ENCODE measurements at regions not wholly inside any gene's neighbourhood (a gene's known extent, or its start where the extent isn't known, plus 50 kb on each side); places are given as distances from the start of the nearest gene placed in this dataset.

- CTCF ChIA-PET = no interaction called here
- H3K27me3 Mint-ChIP-seq = peaks cover 0 to 4% of the 10 kb centered on the region in 2 donors
- Histone ChIP-seq H3K4me1 (ENCODE audit: control insufficient read depth in 1 of 2, extremely low read depth in 1 of 2, insufficient read depth in 2 of 2, low read length in 2 of 2) (no peaks in the 10 kb centered on the region), H3K4me3 (ENCODE audit: control insufficient read depth in 1 of 2, extremely low read depth in 1 of 2, low read length in 1 of 2) (no peak overlapping the region), H3K27me3 (replicated peaks in 1 of 2; ENCODE audit: control insufficient read depth in 2 of 2, extremely low read depth in 1 of 2, insufficient read depth in 2 of 2, low read length in 1 of 2) (no peaks in the 10 kb centered on the region), H3K36me3 (ENCODE audit: control insufficient read depth in 2 of 2, extremely low read depth in 1 of 2, insufficient read depth in 1 of 2, low read length in 1 of 2) (no peaks in the 10 kb centered on the region), H3K9me3 (no peaks in the 10 kb centered on the region), H3K27ac (ENCODE audit: low read length) (no peak overlapping the region)
- H3K4me1 Mint-ChIP-seq = no peaks in the 10 kb centered on the region
- POLR2A ChIA-PET = no interaction called here
- H3K4me3 Mint-ChIP-seq = no peak overlapping the region
- H3K36me3 Mint-ChIP-seq = no peaks in the 10 kb centered on the region
- ATAC-seq (replicated peaks in 1 of 4) (no peak), DNase-seq (no peak)
- H3K27ac Mint-ChIP-seq = no peak overlapping the region
- H3K9me3 Mint-ChIP-seq = no peaks in the 10 kb centered on the region
Measured at GRCh38 chr4:173475751-173476150, 54.3 kb downstream of the HAND2 start.

- Mint-ChIP-seq H3K4me1 (no peaks in the 10 kb centered on the region), H3K27ac (no peak overlapping the region), H3K36me3 (no peaks in the 10 kb centered on the region), H3K9me3 (no peaks in the 10 kb centered on the region), H3K27me3 (peaks cover 7 to 9% of the 10 kb centered on the region in 2 donors), H3K4me3 (no peak overlapping the region)
- WGBS (ENCODE audit: insufficient coverage) = no CpG with 5 or more reads among the region's 7 CpGs
- Histone ChIP-seq H3K4me3 (ENCODE audit: control insufficient read depth in 1 of 2, extremely low read depth in 1 of 2, low read length in 1 of 2) (no peak overlapping the region), H3K36me3 (ENCODE audit: control insufficient read depth in 2 of 2, extremely low read depth in 1 of 2, insufficient read depth in 1 of 2, low read length in 1 of 2) (no peaks in the 10 kb centered on the region), H3K4me1 (ENCODE audit: control insufficient read depth in 1 of 2, extremely low read depth in 1 of 2, insufficient read depth in 2 of 2, low read length in 2 of 2) (no peaks in the 10 kb centered on the region), H3K27ac (ENCODE audit: low read length) (no peak overlapping the region), H3K27me3 (replicated peaks in 1 of 2; ENCODE audit: control insufficient read depth in 2 of 2, extremely low read depth in 1 of 2, insufficient read depth in 2 of 2, low read length in 1 of 2) (no peaks in the 10 kb centered on the region), H3K9me3 (no peaks in the 10 kb centered on the region)
- ChIA-PET CTCF (no interaction called here), POLR2A (no interaction called here)
- ATAC-seq (replicated peaks in 1 of 4) (no peak), DNase-seq (no peak)
Measured at GRCh38 chr4:173469622-173470021, 60.4 kb downstream of the HAND2 start.

- Mint-ChIP-seq H3K27ac (no peak overlapping the region), H3K27me3 (peaks cover 7 to 9% of the 10 kb centered on the region in 2 donors), H3K4me3 (no peak overlapping the region), H3K36me3 (no peaks in the 10 kb centered on the region), H3K9me3 (no peaks in the 10 kb centered on the region), H3K4me1 (no peaks in the 10 kb centered on the region)
- Histone ChIP-seq H3K27ac (ENCODE audit: low read length) (no peak overlapping the region), H3K4me3 (ENCODE audit: control insufficient read depth in 1 of 2, extremely low read depth in 1 of 2, low read length in 1 of 2) (no peak overlapping the region), H3K27me3 (replicated peaks in 1 of 2; ENCODE audit: control insufficient read depth in 2 of 2, extremely low read depth in 1 of 2, insufficient read depth in 2 of 2, low read length in 1 of 2) (no peaks in the 10 kb centered on the region), H3K9me3 (no peaks in the 10 kb centered on the region), H3K36me3 (ENCODE audit: control insufficient read depth in 2 of 2, extremely low read depth in 1 of 2, insufficient read depth in 1 of 2, low read length in 1 of 2) (no peaks in the 10 kb centered on the region), H3K4me1 (ENCODE audit: control insufficient read depth in 1 of 2, extremely low read depth in 1 of 2, insufficient read depth in 2 of 2, low read length in 2 of 2) (no peaks in the 10 kb centered on the region)
- CTCF ChIA-PET = no interaction called here
- no peak for ATAC-seq (replicated peaks in 1 of 4)
- POLR2A ChIA-PET = no interaction called here
- DNase-seq = no peak
Measured at GRCh38 chr4:173468314-173468713, 61.7 kb downstream of the HAND2 start.

GRCh38 chr4:173466101-173466500, 63.9 kb downstream of the HAND2 start:
- no peaks in the 10 kb centered on the region for H3K9me3 Mint-ChIP-seq
- DNase-seq (no peak), ATAC-seq (replicated peaks in 1 of 4) (no peak)
- H3K4me3 Mint-ChIP-seq = no peak overlapping the region
- H3K4me3 ChIP-seq (ENCODE audit: control insufficient read depth in 1 of 2, extremely low read depth in 1 of 2, low read length in 1 of 2) = no peak overlapping the region
- no peak overlapping the region for H3K27ac ChIP-seq (ENCODE audit: low read length)
- H3K27me3 ChIP-seq (replicated peaks in 1 of 2; ENCODE audit: control insufficient read depth in 2 of 2, extremely low read depth in 1 of 2, insufficient read depth in 2 of 2, low read length in 1 of 2) = no peaks in the 10 kb centered on the region
- no peaks in the 10 kb centered on the region for H3K4me1 Mint-ChIP-seq
- ChIA-PET POLR2A (no interaction called here), CTCF (no interaction called here)
- no peaks in the 10 kb centered on the region for H3K9me3 ChIP-seq
- no CpG with 5 or more reads among the region's 2 CpGs for whole genome bisulfite sequencing (ENCODE audit: insufficient coverage)
- no peaks in the 10 kb centered on the region for H3K36me3 ChIP-seq (ENCODE audit: control insufficient read depth in 2 of 2, extremely low read depth in 1 of 2, insufficient read depth in 1 of 2, low read length in 1 of 2)
- H3K36me3 Mint-ChIP-seq = no peaks in the 10 kb centered on the region
- no peaks in the 10 kb centered on the region for H3K4me1 ChIP-seq (ENCODE audit: control insufficient read depth in 1 of 2, extremely low read depth in 1 of 2, insufficient read depth in 2 of 2, low read length in 2 of 2)
- no peak overlapping the region for H3K27ac Mint-ChIP-seq
- peaks cover 3 to 9% of the 10 kb centered on the region in 2 donors for H3K27me3 Mint-ChIP-seq

DNA sequence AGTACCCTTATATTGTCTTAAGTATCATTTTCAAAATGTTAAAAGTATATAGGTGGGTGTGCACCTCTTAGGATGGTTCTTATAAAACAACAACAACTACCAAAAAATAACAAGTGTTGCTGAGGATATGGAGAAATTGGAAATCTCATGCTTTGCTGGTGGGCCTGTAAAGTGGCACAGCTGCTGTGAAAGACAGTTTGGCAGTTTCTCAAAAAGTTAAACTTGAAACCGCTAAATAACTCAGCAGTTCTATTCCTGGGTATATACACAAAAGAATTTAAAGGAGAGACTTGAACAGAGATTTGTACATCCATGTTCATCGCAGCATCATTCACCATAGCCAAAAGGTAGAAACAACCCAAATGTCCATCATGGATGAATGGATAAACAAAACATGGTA, 65.5 kb downstream of the HAND2 start:
- ChIA-PET CTCF (no interaction called here), POLR2A (no interaction called here)
- DNase-seq = no peak
- no CpG with 5 or more reads among the region's 2 CpGs for WGBS (ENCODE audit: insufficient coverage)
- Mint-ChIP-seq H3K9me3 (no peaks in the 10 kb centered on the region), H3K4me3 (no peak overlapping the region), H3K36me3 (no peaks in the 10 kb centered on the region), H3K27ac (no peak overlapping the region), H3K27me3 (peaks cover 0 to 4% of the 10 kb centered on the region in 2 donors), H3K4me1 (no peaks in the 10 kb centered on the region)
- H3K4me1 ChIP-seq (ENCODE audit: control insufficient read depth in 1 of 2, extremely low read depth in 1 of 2, insufficient read depth in 2 of 2, low read length in 2 of 2) = no peaks in the 10 kb centered on the region
- H3K36me3 ChIP-seq (ENCODE audit: control insufficient read depth in 2 of 2, extremely low read depth in 1 of 2, insufficient read depth in 1 of 2, low read length in 1 of 2) = no peaks in the 10 kb centered on the region
- H3K4me3 ChIP-seq (ENCODE audit: control insufficient read depth in 1 of 2, extremely low read depth in 1 of 2, low read length in 1 of 2) = no peak overlapping the region
- no peaks in the 10 kb centered on the region for H3K9me3 ChIP-seq
- H3K27ac ChIP-seq (ENCODE audit: low read length) = no peak overlapping the region
- H3K27me3 ChIP-seq (replicated peaks in 1 of 2; ENCODE audit: control insufficient read depth in 2 of 2, extremely low read depth in 1 of 2, insufficient read depth in 2 of 2, low read length in 1 of 2) = no peaks in the 10 kb centered on the region
- no peak for ATAC-seq (replicated peaks in 1 of 4)

DNA sequence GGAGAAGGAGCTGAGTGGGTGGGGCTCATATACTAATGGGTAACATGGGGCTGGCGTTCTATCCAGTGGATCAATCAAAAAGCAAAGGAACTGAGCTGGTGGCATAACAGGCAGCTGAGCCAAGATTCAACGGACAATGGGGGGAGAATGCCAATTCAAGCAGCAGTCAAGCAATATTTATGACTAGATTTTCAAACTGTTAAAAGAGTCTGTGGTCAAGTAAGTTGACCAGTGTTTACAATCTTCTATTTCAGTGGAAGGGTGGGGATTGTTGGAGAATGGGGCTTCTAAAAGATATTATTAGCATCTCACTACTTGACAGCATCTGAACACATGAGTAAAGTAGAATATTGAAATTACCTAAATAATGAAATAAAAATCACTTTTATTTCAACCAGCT, 64.9 kb upstream of the SCRG1 start:
- Mint-ChIP-seq H3K4me1 (no peaks in the 10 kb centered on the region), H3K9me3 (no peaks in the 10 kb centered on the region), H3K27ac (no peak overlapping the region), H3K36me3 (no peaks in the 10 kb centered on the region), H3K4me3 (no peak overlapping the region), H3K27me3 (peaks cover 0 to 4% of the 10 kb centered on the region in 2 donors)
- Histone ChIP-seq H3K27ac (ENCODE audit: low read length) (no peak overlapping the region), H3K27me3 (replicated peaks in 1 of 2; ENCODE audit: control insufficient read depth in 2 of 2, extremely low read depth in 1 of 2, insufficient read depth in 2 of 2, low read length in 1 of 2) (no peaks in the 10 kb centered on the region), H3K4me1 (ENCODE audit: control insufficient read depth in 1 of 2, extremely low read depth in 1 of 2, insufficient read depth in 2 of 2, low read length in 2 of 2) (no peaks in the 10 kb centered on the region), H3K4me3 (ENCODE audit: control insufficient read depth in 1 of 2, extremely low read depth in 1 of 2, low read length in 1 of 2) (no peak overlapping the region), H3K36me3 (ENCODE audit: control insufficient read depth in 2 of 2, extremely low read depth in 1 of 2, insufficient read depth in 1 of 2, low read length in 1 of 2) (no peaks in the 10 kb centered on the region), H3K9me3 (no peaks in the 10 kb centered on the region)
- CTCF ChIA-PET = no interaction called here
- DNase-seq (no peak), ATAC-seq (replicated peaks in 1 of 4) (no peak)
- POLR2A ChIA-PET = interaction anchor here in 1 of 2 donors (0.5 kb wide), 1 partner anchor 78 kb away, joined by 5 read pairs; no protein-coding TSS in a partner anchor
- WGBS (ENCODE audit: insufficient coverage) = 95% methylated on average over 2 of the region's 2 CpGs

DNA sequence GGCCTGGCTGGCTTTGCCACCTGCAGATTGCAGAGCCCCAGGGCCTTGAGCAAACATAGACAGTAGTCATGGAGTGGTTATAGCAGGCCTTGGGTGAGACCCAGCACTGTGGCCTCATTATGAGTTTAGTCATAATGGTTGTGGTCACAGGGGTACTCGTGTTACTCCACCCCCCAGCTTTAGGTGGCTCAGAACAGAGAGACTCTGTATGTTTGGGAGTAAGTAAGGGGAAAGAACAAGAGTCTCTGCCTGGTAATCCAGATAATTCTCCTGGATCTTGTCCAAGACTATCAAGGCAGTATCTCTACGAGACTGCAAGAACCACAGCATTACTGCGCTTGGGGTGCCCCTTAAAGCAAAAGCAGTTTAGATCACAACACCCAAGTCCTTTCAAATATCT, 62.3 kb upstream of the SCRG1 start:
- no peak overlapping the region for H3K4me3 ChIP-seq (ENCODE audit: control insufficient read depth in 1 of 2, extremely low read depth in 1 of 2, low read length in 1 of 2)
- no peaks in the 10 kb centered on the region for H3K27me3 ChIP-seq (replicated peaks in 1 of 2; ENCODE audit: control insufficient read depth in 2 of 2, extremely low read depth in 1 of 2, insufficient read depth in 2 of 2, low read length in 1 of 2)
- Mint-ChIP-seq H3K4me1 (no peaks in the 10 kb centered on the region), H3K9me3 (no peaks in the 10 kb centered on the region), H3K27ac (no peak overlapping the region), H3K4me3 (no peak overlapping the region), H3K36me3 (no peaks in the 10 kb centered on the region), H3K27me3 (no peaks in the 10 kb centered on the region)
- CTCF ChIA-PET = interaction anchor here in 1 of 2 donors (0.5 kb wide), 1 partner anchor 457 kb away, joined by 3 read pairs; no protein-coding TSS in a partner anchor
- no peaks in the 10 kb centered on the region for H3K4me1 ChIP-seq (ENCODE audit: control insufficient read depth in 1 of 2, extremely low read depth in 1 of 2, insufficient read depth in 2 of 2, low read length in 2 of 2)
- no peaks in the 10 kb centered on the region for H3K36me3 ChIP-seq (ENCODE audit: control insufficient read depth in 2 of 2, extremely low read depth in 1 of 2, insufficient read depth in 1 of 2, low read length in 1 of 2)
- ATAC-seq (replicated peaks in 1 of 4) (no peak), DNase-seq (no peak)
- WGBS (ENCODE audit: insufficient coverage) = 89% methylated on average over 2 of the region's 3 CpGs
- no peaks in the 10 kb centered on the region for H3K9me3 ChIP-seq
- no peak overlapping the region for H3K27ac ChIP-seq (ENCODE audit: low read length)
- POLR2A ChIA-PET = no interaction called here

Measured in T-cell (primary cell).